Astrocyte of the spinal cord (primary cell): ENCODE measurements at regions not wholly inside any gene's neighbourhood (a gene's known extent, or its start where the extent isn't known, plus 50 kb on each side); places are given as distances from the start of the nearest gene placed in this dataset.
"Not testable (repeated sequence)": the region's sequence is repeated elsewhere in the genome, so short reads cannot be mapped to it uniquely, and the experiment has no call there.

Experiments used
- DNase-seq: peaks from one replicate; pipeline ENCODE4 v3.0.0; 2011; ENCODE audit warnings: low read depth, low spot score
- H3K4me3 ChIP-seq: 2 replicates; pipeline ENCODE4 v1.5.1; 2011; ENCODE audit warnings: low read depth, mild to moderate bottlenecking, low read length, moderate library complexity
- CTCF ChIP-seq: IDR thresholded peaks from 2 replicates; pipeline ENCODE4 v1.5.1; 2012; ENCODE audit warnings: low read depth, mild to moderate bottlenecking, low read length, inconsistent platforms
- in situ Hi-C: cut with HindIII; loops from 2 replicates; pipeline ENCODE4 v1.10.0; 2017; ENCODE audit warnings: low sequenced_read_pairs

GRCh38 chr6:144417681-144418080 lies 132.5 kb downstream of the UTRN start:
- no peak for TF ChIP-seq CTCF
- in situ Hi-C loops = no loop called here
- peak; percentile 27 for DNase-seq
- H3K4me3 ChIP-seq = no peak overlapping the region

- H3K4me3 ChIP-seq = no peak overlapping the region
- in situ Hi-C loops = no loop called here
- TF ChIP-seq CTCF = no peak
- no peak for DNase-seq
Observed at GRCh38 chr6:144418959-144419545, 133.9 kb downstream of the UTRN start.

GRCh38 chr6:144423167-144423566 lies 138.0 kb downstream of the UTRN start:
- peak; percentile 29 for DNase-seq
- TF ChIP-seq CTCF = no peak
- in situ Hi-C loops = no loop called here
- H3K4me3 ChIP-seq = no peak overlapping the region

GRCh38 chr6:144429753-144430152 lies 144.6 kb downstream of the UTRN start:
- no peak for TF ChIP-seq CTCF
- in situ Hi-C loops = no loop called here
- H3K4me3 ChIP-seq = no peak overlapping the region
- no peak for DNase-seq

- DNase-seq, in situ Hi-C loops: not testable (repeated sequence)
Observed at GRCh38 chr6:144433446-144433845, 148.3 kb downstream of the UTRN start.

GRCh38 chr6:144434308-144434990 lies 149.3 kb downstream of the UTRN start:
- H3K4me3 ChIP-seq = no peak overlapping the region
- in situ Hi-C loops = no loop called here
- peak; percentile 2 for TF ChIP-seq CTCF
- peak; percentile 86 for DNase-seq

More at GRCh38 chr6:144433446-144433845, 148.3 kb downstream of the UTRN start:
- not testable (repeated sequence) for H3K4me3 ChIP-seq

GRCh38 chr6:144435602-144436426 lies 150.7 kb downstream of the UTRN start:
- TF ChIP-seq CTCF = no peak
- in situ Hi-C loops = no loop called here

More at GRCh38 chr6:144435602-144436426, 150.7 kb downstream of the UTRN start:
- H3K4me3 ChIP-seq = no peak overlapping the region
- DNase-seq = no peak
